ENCODE measurements at regions not wholly inside any gene's neighbourhood (a gene's known extent, or its start where the extent isn't known, plus 50 kb on each side); places are given as distances from the start of the nearest gene placed in this dataset.

- Mint-ChIP-seq H3K27me3 (ENCODE audit: low read depth) (no peaks in the 10 kb centered on the region), H3K4me1 (ENCODE audit: low read depth) (no peaks in the 10 kb centered on the region), H3K9me3 (peaks cover 10 to 11% of the 10 kb centered on the region in 2 donors), H3K36me3 (ENCODE audit: insufficient read depth in 2 of 2) (no peaks in the 10 kb centered on the region), H3K27ac (no peak overlapping the region), H3K4me3 (no peak overlapping the region)
- ATAC-seq (replicated peaks in 1 of 2) (no peak), DNase-seq (no peak)
These were observed 185.4 kb upstream of the CDH11 start for GRCh38 chr16:65307286-65307685.

- Mint-ChIP-seq H3K27me3 (ENCODE audit: low read depth) (no peaks in the 10 kb centered on the region), H3K4me1 (ENCODE audit: low read depth) (no peaks in the 10 kb centered on the region), H3K36me3 (ENCODE audit: insufficient read depth in 2 of 2) (no peaks in the 10 kb centered on the region), H3K27ac (no peak overlapping the region), H3K9me3 (peaks cover 10 to 11% of the 10 kb centered on the region in 2 donors), H3K4me3 (no peak overlapping the region)
- ATAC-seq (replicated peaks in 1 of 2) (no peak), DNase-seq (no peak)
These were observed 184.9 kb upstream of the CDH11 start for GRCh38 chr16:65306722-65307121.

GRCh38 chr16:65306300-65306699 lies 184.4 kb upstream of the CDH11 start:
- H3K36me3 Mint-ChIP-seq (ENCODE audit: insufficient read depth in 2 of 2) = no peaks in the 10 kb centered on the region
- ATAC-seq (replicated peaks in 1 of 2) = no peak
- no peak overlapping the region for H3K27ac Mint-ChIP-seq

GRCh38 chr16:65305266-65305959 lies 183.6 kb upstream of the CDH11 start:
- DNase-seq = no peak
- Mint-ChIP-seq H3K4me3 (no peak overlapping the region), H3K9me3 (peaks cover 10 to 11% of the 10 kb centered on the region in 2 donors), H3K27ac (no peak overlapping the region), H3K4me1 (ENCODE audit: low read depth) (no peaks in the 10 kb centered on the region), H3K36me3 (ENCODE audit: insufficient read depth in 2 of 2) (no peaks in the 10 kb centered on the region), H3K27me3 (ENCODE audit: low read depth) (no peaks in the 10 kb centered on the region)
- ATAC-seq (replicated peaks in 1 of 2) = no peak

More at GRCh38 chr16:65306300-65306699, 184.4 kb upstream of the CDH11 start:
- Mint-ChIP-seq H3K4me1 (ENCODE audit: low read depth) (no peaks in the 10 kb centered on the region), H3K9me3 (peaks cover 10 to 11% of the 10 kb centered on the region in 2 donors), H3K4me3 (no peak overlapping the region), H3K27me3 (ENCODE audit: low read depth) (no peaks in the 10 kb centered on the region)
- no peak for DNase-seq

- H3K4me1 Mint-ChIP-seq (ENCODE audit: low read depth) = no peaks in the 10 kb centered on the region
- no peaks in the 10 kb centered on the region for H3K36me3 Mint-ChIP-seq (ENCODE audit: insufficient read depth in 2 of 2)
- no peak overlapping the region for H3K4me3 Mint-ChIP-seq
- no peaks in the 10 kb centered on the region for H3K27me3 Mint-ChIP-seq (ENCODE audit: low read depth)
- H3K9me3 Mint-ChIP-seq = peaks cover 6 to 12% of the 10 kb centered on the region in 2 donors
- H3K27ac Mint-ChIP-seq = no peak overlapping the region
- no peak for ATAC-seq (replicated peaks in 1 of 2)
- no peak for DNase-seq
These were observed 179.2 kb upstream of the CDH11 start for GRCh38 chr16:65301029-65301428.

- H3K9me3 Mint-ChIP-seq = peaks cover 11% of the 10 kb centered on the region in 2 donors
- peaks cover 0 to 3% of the 10 kb centered on the region in 2 donors for H3K36me3 Mint-ChIP-seq (ENCODE audit: insufficient read depth in 2 of 2)
- no peak overlapping the region for H3K27ac Mint-ChIP-seq
- no peaks in the 10 kb centered on the region for H3K4me1 Mint-ChIP-seq (ENCODE audit: low read depth)
- ATAC-seq (replicated peaks in 1 of 2) (no peak), DNase-seq (no peak)
- H3K4me3 Mint-ChIP-seq = no peak overlapping the region
- no peaks in the 10 kb centered on the region for H3K27me3 Mint-ChIP-seq (ENCODE audit: low read depth)
These were observed 175.6 kb upstream of the CDH11 start for GRCh38 chr16:65297453-65297852.

GRCh38 chr16:65295527-65295926 lies 173.7 kb upstream of the CDH11 start:
- Mint-ChIP-seq H3K27ac (no peak overlapping the region), H3K4me1 (ENCODE audit: low read depth) (no peaks in the 10 kb centered on the region), H3K9me3 (peaks cover 11 to 14% of the 10 kb centered on the region in 2 donors), H3K27me3 (ENCODE audit: low read depth) (no peaks in the 10 kb centered on the region), H3K4me3 (no peak overlapping the region), H3K36me3 (ENCODE audit: insufficient read depth in 2 of 2) (peaks cover 0 to 3% of the 10 kb centered on the region in 2 donors)
- DNase-seq = no peak
- no peak for ATAC-seq (replicated peaks in 1 of 2)

- Mint-ChIP-seq H3K36me3 (ENCODE audit: insufficient read depth in 2 of 2) (peaks cover 0 to 3% of the 10 kb centered on the region in 2 donors), H3K4me1 (ENCODE audit: low read depth) (no peaks in the 10 kb centered on the region), H3K27ac (no peak overlapping the region), H3K9me3 (peaks cover 14 to 18% of the 10 kb centered on the region in 2 donors), H3K4me3 (no peak overlapping the region), H3K27me3 (ENCODE audit: low read depth) (no peaks in the 10 kb centered on the region)
- DNase-seq (no peak), ATAC-seq (replicated peaks in 1 of 2) (no peak)
These were observed 172.8 kb upstream of the CDH11 start for GRCh38 chr16:65294708-65295107.

- peaks cover 0 to 3% of the 10 kb centered on the region in 2 donors for H3K36me3 Mint-ChIP-seq (ENCODE audit: insufficient read depth in 2 of 2)
- peaks cover 13 to 18% of the 10 kb centered on the region in 2 donors for H3K9me3 Mint-ChIP-seq
- no peaks in the 10 kb centered on the region for H3K27me3 Mint-ChIP-seq (ENCODE audit: low read depth)
- H3K4me1 Mint-ChIP-seq (ENCODE audit: low read depth) = no peaks in the 10 kb centered on the region
- H3K27ac Mint-ChIP-seq = no peak overlapping the region
- ATAC-seq (replicated peaks in 1 of 2) (no peak), DNase-seq (no peak)
- H3K4me3 Mint-ChIP-seq = no peak overlapping the region
These were observed 172.3 kb upstream of the CDH11 start for GRCh38 chr16:65294165-65294564.

GRCh38 chr16:65289022-65289421 lies 167.2 kb upstream of the CDH11 start:
- peaks cover 9 to 11% of the 10 kb centered on the region in 2 donors for H3K9me3 Mint-ChIP-seq
- H3K27me3 Mint-ChIP-seq (ENCODE audit: low read depth) = no peaks in the 10 kb centered on the region
- no peaks in the 10 kb centered on the region for H3K36me3 Mint-ChIP-seq (ENCODE audit: insufficient read depth in 2 of 2)
- DNase-seq = no peak
- no peak overlapping the region for H3K4me3 Mint-ChIP-seq
- no peak for ATAC-seq (replicated peaks in 1 of 2)
- H3K4me1 Mint-ChIP-seq (ENCODE audit: low read depth) = no peaks in the 10 kb centered on the region
- no peak overlapping the region for H3K27ac Mint-ChIP-seq

- Mint-ChIP-seq H3K9me3 (peaks cover 7% of the 10 kb centered on the region in 2 donors), H3K4me1 (ENCODE audit: low read depth) (no peaks in the 10 kb centered on the region), H3K36me3 (ENCODE audit: insufficient read depth in 2 of 2) (no peaks in the 10 kb centered on the region), H3K27ac (no peak overlapping the region), H3K27me3 (ENCODE audit: low read depth) (no peaks in the 10 kb centered on the region), H3K4me3 (no peak overlapping the region)
- ATAC-seq (replicated peaks in 1 of 2) = no peak
- DNase-seq = no peak
These were observed 165.4 kb upstream of the CDH11 start for GRCh38 chr16:65287307-65287706.

GRCh38 chr16:65285128-65286048 lies 163.5 kb upstream of the CDH11 start:
- peaks cover 6 to 7% of the 10 kb centered on the region in 2 donors for H3K9me3 Mint-ChIP-seq
- ATAC-seq (replicated peaks in 1 of 2) (no peak), DNase-seq (no peak)
- no peak overlapping the region for H3K4me3 Mint-ChIP-seq
- H3K27me3 Mint-ChIP-seq (ENCODE audit: low read depth) = no peaks in the 10 kb centered on the region
- no peaks in the 10 kb centered on the region for H3K4me1 Mint-ChIP-seq (ENCODE audit: low read depth)
- no peak overlapping the region for H3K27ac Mint-ChIP-seq
- no peaks in the 10 kb centered on the region for H3K36me3 Mint-ChIP-seq (ENCODE audit: insufficient read depth in 2 of 2)

GRCh38 chr16:65284626-65285025 lies 162.8 kb upstream of the CDH11 start:
- no peak overlapping the region for H3K27ac Mint-ChIP-seq
- DNase-seq = no peak
- peaks cover 3 to 4% of the 10 kb centered on the region in 2 donors for H3K9me3 Mint-ChIP-seq
- H3K4me1 Mint-ChIP-seq (ENCODE audit: low read depth) = no peaks in the 10 kb centered on the region
- no peak overlapping the region for H3K4me3 Mint-ChIP-seq
- ATAC-seq (replicated peaks in 1 of 2) = no peak
- no peaks in the 10 kb centered on the region for H3K27me3 Mint-ChIP-seq (ENCODE audit: low read depth)
- H3K36me3 Mint-ChIP-seq (ENCODE audit: insufficient read depth in 2 of 2) = no peaks in the 10 kb centered on the region
